Heart left ventricle (tissue), 13 donors: ENCODE measurements at regions not wholly inside any gene's neighbourhood (a gene's known extent, or its start where the extent isn't known, plus 50 kb on each side); places are given as distances from the start of the nearest gene placed in this dataset.
"Not testable (repeated sequence)": the region's sequence is repeated elsewhere in the genome, so short reads cannot be mapped to it uniquely, and the experiment has no call there.

Experiments
- CTCF ChIP-seq, 12 donors: fragments of 200-600 bp; sonication (generic) in 4 of 12; IDR thresholded peaks; one replicate each; pipeline versions ENCODE4 v1.5.0 to v1.8.0; 2018 to 2022; ENCODE audit warnings: antibody characterized with exemption in 12 of 12, mild to moderate bottlenecking in 5 of 12
- POLR2A ChIP-seq, 2 donors: fragments of 450-650 bp; IDR thresholded peaks; one replicate each; pipeline ENCODE4 v1.6.1; 2017; ENCODE audit warnings: antibody characterized with exemption in 2 of 2, mild to moderate bottlenecking in 2 of 2, moderate library complexity in 2 of 2
- donor health status: ischemic (EF 13 %, LVEDD 7.1; RV severe dilation, severe dysfunction).
- donor health status: DM: no; HTN: yes; CAD: no.
- donor health status: DM: no; HTN: no; CAD: no.
- donor health status: ischemic (EF 25% LVEDD 6.9; RV normal size, moderate dysfunction).
- donor health status: ischemic (EF 25% LVEDD 5.7; RV mildly dilated, moderate dysfunction).
- donor health status: ischemic (EF 35%, LVEDD 5.7; RV mildly dilated, moderate dysfunction).
- donor health status: nonischemic (EF 11% LVEDD 7.7; RV severe dilation, severe dysfunction).
- donor health status: DM: yes; HTN: yes; CAD: no.
- donor health status: PGD.
- donor health status: ischemic (EF 29% LVEDD 5.4; RV normal size, mild dysfunction).
- donor health status: nonischemic (EF 23%, LVEDD 6.1; RV moderate dilation, normal function).

- TF ChIP-seq CTCF, POLR2A (IDR thresholded peaks at IDR 0.05): not testable (repeated sequence)
Observed at GRCh38 chr1:99444211-99444927, 180.1 kb downstream of the PLPPR4 start.
